NCI-H2029 treated with DMSO at 0.1 percent for 48 hours (cell line): ENCODE measurements at regions not wholly inside any gene's neighbourhood (a gene's known extent, or its start where the extent isn't known, plus 50 kb on each side); places are given as distances from the start of the nearest gene placed in this dataset.
A peak's percentile ranks its signal among the peaks of the same experiment; 100 is the strongest.

Experiments used
- DNase-seq: peaks from one replicate; lab custom pipeline; 2025; lab: John Stamatoyannopoulos, UW

DNA sequence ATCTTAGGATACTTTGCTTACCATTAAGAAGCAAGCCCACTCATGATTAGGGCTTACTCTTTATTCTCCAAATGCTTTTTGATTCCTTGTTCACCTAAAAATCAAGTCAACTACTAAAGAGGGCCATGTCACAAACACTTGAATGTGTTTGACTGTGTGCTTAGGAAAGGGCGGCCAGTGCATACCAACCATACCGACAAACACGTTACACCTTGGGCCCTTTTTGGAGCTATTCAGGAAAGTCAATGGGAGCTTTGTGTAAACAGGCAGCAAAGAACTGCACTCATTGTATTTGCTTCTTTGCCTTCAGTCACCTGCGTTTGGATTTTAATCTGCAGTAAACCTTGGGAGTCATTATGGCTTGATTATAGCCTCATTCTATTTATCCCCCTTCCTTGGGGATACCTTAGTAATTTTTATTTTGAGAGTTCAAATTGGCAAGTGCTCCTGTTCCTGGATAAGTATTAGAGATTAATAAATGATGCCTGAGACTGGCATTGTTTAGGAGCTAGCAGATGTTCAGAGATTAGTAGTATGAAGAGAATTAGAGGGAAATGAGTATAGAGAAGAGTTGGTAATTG lies 102.6 kb upstream of the HDGFL1 start:
- peak; percentile 80 for DNase-seq

DNA sequence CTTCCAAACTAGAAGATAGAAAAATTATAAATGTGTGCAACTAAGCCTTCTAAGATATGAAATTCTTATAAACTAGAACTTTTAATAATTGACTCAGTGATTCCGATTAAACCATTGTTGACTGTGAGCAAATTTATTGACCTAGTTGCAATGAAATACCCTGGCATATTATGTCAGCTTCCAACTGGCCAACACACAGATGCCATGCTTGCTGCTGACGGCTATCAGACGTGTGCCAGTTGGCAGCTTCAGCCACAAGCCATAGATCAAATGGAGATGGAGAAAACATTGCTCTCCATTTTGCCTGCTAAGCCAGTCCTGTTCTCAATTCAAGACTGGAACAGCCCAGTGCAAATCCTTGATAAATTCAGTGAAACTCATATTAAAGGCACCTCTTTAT lies 101.7 kb upstream of the HDGFL1 start:
- peak; percentile 83 for DNase-seq

DNA sequence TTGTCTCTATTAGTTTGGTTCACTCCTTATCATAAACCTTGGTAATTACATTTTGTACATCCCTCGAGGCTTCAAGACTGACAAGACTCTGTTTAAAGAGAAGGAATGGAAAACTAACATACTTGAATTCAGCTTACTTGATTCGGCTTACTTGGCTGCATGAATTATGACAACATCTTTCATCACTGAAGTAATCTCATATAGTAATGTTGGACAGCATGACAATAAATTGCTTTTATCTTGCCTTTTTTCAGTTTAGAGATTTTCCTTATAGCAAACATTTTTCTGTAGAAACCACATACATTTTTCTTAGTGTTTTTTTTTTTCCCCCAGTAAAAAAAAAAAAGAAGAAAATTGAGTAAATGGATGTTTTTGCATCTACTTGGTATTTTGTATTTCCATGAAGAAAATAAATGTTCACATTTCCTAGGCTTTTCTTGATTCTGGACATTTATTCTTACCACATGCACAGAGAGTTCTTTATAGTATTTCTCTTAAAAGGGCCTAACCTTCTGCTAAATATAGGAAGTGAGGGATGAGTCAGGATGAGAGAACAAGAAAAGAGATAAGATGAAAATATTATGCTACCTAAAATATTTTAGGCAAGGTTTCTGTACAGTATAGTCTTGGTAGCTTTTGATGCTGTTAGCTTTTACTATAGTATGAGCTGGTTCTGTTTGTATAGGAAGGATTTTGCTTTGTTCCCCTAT lies 101.0 kb upstream of the HDGFL1 start:
- no peak for DNase-seq

DNA sequence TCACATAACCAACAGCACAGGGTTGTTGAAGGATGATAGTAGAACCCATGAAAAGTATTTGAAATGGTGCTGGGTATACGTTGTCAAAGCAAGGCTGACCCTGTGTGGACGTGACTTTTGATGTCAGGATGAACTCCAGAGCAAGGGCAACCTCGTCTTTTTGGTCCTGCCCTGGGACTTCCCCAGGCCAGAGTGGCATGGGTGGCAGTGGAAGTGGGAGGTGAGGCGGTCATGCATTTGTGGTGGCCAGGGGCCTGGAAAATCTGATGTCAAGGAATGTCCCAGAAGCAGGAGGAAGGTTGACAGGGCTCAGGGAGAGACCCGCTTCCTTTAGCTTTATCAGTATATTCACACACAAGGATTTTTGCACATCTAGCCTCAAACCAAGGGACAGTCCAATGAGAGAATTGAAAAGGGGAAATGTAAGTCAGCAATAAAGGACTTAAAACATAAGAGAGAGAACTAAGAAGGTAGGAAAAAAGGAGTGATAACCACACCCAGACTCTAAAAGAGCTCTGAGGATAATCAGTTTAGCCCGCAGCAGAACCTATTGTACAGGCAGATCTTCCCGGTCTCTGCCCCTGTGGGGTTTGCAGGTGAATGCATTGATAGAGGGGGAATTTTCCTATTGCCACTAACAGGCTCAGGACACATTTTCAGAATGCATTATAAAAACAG lies 98.8 kb upstream of the HDGFL1 start:
- no peak for DNase-seq

DNA sequence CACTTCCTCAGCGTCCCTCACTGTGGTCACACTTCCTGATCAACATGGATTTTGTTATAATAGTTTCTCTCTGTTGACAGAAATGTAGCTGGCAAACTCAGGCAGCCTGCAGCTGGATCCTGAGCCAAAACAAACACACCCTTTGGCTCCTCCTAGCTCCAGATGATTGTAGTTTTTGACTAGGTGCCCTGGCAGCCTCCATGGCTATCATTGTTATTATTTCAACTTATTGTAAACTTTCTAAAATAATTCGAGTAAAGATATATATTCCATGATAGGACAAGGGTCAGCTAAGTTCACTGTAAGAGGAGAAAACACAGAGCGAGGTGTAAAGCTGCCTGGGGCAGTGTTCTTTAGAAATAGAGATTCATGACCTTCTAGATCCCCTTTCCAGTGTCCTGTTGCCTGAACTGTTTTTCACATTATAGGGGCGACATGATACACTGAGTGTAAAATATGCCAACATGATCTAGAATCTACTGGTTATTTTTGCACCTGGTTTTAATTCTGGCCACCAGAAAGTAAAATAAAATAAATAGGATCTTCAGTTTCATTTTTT lies 98.2 kb upstream of the HDGFL1 start:
- DNase-seq = peak; percentile 97

DNA sequence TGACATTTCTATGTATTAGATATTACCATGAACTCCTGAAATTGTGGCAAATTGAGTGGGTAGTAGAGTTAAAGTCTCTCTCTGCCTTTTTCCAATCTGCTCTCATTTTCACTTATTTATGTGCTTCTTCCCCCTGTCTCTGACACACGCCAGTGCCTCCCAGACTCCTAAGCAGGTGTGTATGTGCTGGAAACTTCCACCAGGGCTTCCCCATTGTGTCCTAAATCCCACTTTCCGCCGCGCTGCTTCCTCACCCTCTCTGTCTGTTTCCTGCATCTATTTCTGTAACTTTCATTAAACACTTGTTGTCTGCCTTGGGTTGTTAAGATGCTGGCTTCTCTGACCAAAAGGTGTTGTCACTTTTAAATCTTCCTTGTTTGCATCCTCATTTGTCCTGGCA lies 97.6 kb upstream of the HDGFL1 start:
- DNase-seq = no peak

DNA sequence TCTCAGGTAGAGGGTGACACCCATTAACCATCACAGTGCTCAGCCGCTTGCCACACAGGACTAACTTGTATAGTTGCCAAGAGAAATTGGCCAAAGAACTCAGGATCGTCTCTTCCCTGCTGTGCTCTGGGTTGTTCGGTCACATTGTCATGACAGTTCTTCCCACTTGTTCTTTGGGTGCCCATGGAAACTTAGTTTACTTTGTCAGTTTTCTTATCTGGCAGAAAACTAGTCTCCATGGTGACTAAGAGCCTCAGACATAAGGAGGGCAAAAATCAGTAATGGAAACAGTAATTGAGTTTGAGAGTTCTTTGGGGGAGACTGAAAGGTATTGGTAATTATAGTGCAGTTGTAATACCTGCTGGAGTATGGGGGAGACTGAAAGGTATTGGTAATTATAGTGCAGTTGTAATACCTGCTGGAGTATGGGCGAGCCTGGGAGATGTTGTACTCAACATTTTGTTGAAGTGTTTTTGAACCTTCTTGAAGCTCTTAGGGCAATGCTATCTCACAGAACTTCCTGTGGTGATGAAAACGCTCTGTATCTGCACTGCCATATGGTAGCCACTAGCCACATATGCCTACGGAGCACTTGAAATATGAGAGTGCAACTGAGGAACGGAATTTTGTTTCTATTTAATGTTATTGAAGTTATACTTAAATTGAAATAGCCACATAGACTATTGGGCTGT lies 95.2 kb upstream of the HDGFL1 start:
- no peak for DNase-seq

DNA sequence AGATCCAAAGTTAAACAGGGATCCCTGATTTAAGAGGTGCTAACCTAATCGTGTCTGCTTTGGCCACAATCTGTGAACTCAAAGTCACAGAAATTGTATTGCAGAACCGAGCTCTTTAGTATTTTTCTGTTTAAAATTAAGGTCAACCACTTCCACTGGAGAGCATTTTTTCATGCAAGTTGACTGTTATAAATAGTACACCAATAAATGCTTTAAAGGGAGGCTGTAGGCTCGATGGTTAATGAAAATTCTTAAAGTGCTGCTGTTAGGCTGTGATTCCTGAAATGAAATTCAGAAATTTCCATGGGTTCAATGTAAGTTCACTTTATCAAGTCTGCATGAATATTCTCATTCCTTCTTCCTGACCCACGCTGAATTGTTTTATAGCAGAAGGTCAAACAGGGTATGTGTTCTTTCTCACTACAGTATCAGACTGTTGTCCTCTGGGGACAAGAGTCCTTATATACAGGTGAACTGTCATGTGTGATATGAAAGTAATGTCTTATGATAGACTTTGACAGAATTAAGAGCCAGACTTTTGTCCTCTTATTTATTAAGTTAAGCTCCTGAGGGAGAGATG lies 92.5 kb upstream of the HDGFL1 start:
- no peak for DNase-seq

DNA sequence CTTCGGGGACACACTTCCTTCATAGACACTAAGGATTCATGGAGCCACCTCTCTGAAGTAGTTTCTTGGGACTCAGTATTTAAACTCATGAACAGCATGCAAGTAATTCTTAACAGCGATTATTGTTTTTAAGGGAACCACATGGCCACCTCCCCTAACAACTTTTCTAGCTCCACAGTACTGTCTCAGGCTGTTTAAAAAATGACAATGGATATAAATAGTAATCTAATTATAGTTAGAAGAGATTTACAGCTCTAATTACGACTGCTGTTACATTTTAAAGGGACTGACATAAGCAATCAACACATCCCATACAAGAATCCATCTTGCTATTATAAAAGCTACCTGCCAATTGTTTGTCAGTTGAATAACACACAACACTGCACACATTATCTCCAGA lies 72.1 kb upstream of the HDGFL1 start:
- no peak for DNase-seq

DNA sequence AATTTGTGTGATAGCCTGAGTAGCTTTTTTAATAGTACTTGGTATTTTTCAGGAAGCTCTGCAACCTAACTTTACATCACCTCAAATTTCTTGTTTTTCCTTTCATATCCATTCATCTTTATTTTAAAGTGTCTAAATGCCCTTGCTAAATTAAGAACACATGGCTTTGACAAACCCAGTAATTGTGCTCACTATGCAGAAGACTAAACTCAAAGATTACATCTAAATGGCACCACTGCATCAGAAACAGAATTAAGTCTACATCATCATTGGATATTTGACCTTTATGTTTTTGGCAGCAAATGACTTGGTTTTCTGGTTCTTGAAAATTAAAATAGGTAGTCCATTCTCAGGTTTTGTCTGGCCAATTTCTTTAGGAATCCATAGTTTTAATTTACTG lies 69.6 kb upstream of the HDGFL1 start:
- no peak for DNase-seq

DNA sequence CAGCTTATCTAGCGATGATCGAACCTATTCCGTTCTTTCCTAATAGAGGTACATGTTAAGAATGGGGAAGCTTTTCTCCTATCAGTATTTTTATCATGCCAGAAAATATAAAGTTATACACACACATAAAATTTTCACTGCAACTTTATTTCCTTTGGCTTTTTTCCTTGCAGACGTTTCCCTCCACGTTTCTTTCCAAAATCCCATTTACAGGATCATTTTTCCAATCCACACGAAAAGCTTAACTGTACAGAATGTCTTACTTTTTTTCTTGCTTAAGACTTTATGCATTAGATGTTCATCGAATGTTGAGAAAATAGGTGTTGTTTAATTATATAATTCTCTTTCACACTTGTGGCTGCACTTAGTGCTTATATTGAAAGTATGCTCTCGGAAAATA lies 62.9 kb upstream of the HDGFL1 start:
- DNase-seq = no peak

DNA sequence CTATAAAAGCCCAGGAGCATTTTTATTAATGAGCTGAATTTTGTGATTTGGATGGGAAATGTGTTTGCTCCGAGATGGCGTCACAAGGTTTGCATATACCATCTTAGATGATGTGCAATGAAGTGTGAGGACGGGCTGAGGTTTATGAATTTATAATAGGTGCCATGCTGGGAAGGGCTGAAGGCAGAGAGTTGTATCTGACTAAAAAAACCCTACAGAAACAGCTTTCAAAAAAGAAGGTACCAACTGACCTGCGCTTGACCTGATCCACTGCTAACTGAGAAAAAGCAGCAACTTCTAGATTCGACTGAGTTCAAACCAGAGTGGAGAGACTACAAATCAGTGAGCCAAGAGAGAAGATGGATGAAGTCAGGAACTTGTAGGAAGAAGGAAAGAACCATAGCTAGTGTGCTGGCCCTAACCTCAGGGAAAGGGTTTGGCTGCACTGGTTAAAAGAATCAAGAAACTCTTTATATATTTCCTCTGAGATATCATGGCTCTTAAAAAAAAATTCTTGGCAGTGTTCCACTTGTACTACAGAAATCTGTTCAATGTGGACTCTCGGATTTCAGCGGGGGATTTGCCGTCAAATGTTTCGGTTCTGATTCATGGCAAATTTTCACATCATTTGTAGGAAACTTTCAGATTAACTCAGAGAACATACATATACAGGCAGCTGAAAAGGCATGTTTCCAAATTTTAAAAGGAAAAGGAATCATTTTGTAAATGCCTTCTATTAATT lies 56.5 kb upstream of the HDGFL1 start:
- DNase-seq = no peak

DNA sequence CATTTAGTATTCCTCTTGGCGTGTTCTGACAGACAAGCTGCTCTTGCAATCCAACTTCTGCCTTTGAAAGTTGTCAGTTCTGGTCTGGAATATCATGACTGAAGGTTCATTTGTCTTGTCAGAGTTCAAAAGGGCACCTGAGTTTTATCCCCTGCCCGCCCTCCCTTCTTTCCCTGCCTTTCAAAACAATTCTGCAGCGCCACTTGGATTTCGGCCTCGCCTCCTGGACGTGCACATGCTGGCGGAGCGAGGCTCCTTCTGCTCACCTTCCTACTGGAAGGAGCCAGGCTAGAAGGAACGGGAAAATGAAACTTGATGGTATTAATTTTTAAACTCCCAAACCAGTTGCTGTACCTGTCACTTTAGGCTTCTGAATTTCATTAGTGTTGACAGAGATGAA lies 55.7 kb upstream of the HDGFL1 start:
- no peak for DNase-seq

DNA sequence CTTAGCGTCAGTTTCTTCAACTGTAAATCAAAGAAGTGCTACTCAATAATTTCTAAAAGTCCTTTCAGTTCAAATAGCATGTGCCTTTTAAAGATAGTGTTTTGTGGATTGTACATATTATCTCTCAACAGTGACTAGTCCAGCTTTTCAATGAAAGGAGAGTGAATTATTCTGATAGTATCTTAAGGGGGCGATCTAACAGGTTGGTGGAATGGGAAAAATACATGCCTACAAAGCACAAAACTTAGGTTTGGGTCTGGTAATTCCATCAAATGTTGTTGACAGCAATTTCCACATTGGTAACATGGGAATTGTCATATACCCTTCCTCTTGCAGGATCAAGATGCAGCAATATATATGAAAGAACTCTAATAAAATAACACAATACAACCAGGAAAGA lies 50.1 kb upstream of the HDGFL1 start:
- DNase-seq = no peak
